ENCODE measurements at regions not wholly inside any gene's neighbourhood (a gene's known extent, or its start where the extent isn't known, plus 50 kb on each side); places are given as distances from the start of the nearest gene placed in this dataset.

DNA sequence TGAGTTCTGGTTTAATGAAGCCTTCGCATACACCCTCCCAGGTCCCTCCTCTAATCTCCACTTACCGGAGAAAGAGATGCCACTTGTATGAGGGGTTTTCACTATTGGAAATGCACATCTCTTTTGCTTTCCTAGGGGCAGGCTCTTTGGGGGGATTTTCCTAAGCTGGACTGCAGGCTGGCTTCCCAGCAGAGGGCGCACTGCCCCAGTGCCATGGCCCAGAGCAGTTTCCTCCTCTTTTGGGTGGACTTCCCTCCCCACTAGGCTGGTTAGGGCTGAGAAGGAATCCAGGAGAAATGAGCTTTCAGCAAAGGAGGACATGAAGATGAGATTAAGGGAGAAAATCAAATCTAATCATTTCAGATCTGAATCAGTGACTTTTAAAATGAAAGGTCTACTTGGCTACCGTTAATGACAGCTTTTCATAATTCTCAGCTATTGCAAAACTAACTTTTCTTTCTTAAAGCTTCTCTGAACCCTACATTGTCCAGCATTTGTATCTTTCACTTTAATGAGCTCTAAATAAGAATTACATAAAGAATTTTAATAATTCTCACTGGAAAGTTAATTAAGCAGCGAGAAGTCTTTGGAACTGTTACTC lies 784.1 kb upstream of the FANCL start:
- peak; percentile 5 for DNase-seq

DNA sequence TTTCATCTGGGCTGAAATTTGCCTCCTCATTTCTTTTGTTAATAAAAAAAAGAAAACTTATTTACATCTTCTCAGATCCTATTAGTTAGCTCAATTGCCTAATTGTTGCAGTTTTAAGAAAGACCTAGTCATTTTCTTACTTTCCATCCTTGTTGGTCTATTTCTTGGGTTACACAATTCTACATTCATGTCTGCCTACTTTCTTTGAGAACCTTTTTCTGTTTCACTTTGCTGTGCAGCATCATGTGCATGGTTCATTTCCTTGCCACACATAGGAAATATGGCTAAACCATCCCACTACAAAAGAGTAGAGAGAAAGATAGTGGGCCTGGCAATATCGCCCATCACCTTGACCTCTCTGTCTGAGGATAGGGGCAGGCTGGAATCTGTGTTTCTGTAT lies 780.7 kb upstream of the FANCL start:
- no peak for DNase-seq

DNA sequence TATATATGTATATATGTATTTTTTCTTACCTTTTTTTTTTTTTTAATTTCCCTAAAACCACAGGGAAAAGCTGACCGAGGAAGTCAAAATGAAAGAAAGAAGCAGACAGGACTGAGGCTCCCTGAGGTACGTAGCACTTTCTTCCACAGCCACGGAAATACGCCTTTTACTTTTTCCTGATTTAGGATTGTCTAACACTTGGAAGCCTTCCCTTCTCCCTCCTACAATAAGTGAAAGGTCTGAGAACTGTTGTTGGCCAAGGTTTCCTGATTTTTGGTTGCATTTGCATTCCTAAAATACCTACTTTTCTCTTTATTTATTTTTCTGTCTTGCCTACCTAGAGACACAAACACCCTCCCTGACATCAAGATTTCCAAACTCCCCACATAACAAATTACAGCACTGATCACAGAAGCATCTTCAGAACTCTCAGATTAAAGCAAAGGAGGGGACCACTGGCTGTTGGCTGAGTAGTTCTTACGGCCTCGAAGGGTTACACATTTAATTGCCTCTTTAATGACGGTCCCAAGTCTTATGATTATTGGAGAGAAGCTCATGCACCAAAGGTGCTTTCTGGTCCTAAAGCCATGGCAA lies 778.5 kb upstream of the FANCL start:
- no peak for DNase-seq

DNA sequence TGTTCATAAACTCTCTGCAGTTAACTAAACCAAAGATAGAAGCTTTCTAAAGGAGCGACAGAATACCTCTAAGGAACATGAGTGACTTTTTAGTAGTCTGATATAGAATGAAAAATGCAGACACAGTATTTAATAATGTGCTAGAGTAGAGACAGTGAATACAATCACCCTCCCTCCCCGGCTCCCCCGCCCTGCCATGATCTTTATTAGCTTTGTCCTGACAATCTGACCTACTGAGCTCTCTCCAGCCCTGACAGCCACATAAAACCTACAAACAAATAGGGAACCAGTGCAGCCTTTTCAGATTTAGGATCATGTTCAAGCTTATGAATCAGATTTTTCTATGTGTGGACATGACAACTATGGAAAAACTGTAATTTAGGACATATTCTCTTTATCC lies 777.6 kb upstream of the FANCL start:
- DNase-seq: no peak

DNA sequence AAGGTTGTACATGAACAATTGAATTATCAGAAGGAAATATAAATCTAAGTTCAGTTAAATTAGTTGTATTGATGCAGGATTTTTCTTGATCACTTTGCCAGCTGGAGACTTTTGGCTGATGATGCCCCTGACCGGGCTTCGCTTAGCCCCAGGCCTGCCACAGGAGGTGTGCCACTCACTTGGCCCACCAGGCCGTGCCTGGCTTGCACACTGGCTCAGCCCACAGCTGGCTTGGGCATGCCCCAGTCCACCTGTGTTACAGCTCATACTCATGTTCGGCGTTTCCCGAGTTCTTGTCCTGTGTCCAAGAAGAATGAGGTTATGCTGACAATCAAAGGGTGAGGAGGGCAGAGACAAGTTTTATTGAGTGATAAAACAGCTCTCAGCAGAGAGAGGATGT lies 773.9 kb upstream of the FANCL start:
- no peak for DNase-seq

DNA sequence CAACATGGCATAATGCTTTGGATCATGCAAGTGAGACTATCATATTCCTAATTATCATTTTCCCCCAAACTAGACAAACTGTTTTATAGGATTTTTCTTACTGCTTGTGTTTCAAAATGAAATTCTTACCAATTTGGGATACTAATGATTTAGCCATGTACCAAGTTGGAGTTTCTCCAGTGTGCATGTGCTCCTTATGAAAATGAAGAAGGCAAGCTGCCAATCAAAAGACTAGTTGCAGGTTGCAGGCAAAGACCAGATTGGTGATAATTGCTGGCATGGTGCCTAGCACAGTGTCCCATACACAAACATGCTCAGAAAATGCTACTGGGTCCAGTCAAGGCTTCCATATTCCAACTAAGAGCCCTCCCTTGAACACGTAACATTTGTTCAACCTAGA lies 771.8 kb upstream of the FANCL start:
- no peak for DNase-seq

DNA sequence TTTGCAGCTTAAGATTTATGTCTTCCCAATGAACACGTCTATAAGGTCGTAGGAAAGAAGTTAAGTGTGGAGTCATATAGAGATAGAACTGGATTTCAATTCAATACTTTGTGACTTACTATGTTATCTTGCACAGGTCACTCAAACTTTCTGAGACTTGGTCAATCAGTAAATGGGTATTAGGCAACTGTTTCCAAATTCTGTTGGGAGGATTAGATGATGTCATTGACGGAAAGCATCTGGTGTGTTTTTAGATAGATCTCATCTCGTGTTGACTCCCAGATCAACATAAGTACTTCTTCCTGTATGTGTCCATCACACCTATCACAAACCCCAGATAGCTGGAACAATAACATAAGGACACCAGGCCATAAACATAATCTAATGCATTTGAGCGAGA lies 771.1 kb upstream of the FANCL start:
- DNase-seq: no peak

DNA sequence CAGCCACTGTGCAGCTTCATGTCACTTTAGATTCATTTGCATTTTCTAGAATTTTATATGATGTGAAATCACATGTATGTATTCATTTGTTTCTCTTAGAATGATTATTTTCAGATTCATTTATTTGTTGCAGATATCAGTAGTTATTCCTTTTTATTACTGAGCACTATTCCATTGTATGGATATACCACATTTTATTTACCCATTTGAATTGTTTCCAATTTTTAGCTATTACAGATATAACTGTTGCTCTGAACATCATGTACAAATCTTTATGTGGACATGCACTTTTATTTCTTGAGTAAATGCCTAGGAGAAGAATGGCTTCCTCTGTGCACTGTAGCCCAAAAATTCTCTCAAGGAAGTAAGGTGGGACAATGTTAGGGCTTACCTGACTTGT lies 767.8 kb upstream of the FANCL start:
- DNase-seq: no peak

DNA sequence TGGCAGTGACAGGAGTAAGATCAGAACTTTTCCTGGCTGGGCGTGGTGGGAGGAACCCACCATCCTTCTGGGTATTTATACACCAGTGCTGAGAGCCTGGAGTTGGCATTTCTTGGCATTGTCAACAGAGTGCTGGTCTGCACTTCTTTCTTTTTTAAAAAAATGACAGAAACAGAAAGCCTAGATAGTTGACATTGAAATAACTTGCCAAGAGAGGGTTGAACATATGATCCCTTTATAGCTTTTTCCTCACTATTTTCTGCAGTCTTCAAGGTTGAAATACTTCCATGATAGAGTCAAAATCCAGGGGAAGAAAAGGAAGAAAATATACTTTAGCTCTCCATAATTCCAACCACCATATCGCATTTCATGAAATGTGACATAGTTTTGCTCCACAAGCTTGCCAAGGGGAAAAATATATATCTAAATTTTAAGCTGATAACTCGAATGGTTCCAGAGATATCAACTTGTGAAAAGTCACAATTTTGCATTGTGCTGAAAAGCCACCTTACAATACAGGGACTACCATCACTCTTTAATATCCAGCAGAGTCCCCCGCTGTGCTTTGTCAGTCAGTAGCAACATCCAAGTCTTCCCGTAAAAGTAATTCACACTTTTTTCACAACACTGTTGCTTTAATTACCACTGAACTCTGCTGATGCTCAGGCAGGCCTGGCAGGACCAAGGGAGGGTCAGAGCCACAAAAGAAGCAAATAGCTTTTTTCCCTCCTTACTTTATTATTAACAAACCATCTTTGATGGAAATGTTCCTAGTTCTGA lies 764.9 kb upstream of the FANCL start:
- DNase-seq: no peak

DNA sequence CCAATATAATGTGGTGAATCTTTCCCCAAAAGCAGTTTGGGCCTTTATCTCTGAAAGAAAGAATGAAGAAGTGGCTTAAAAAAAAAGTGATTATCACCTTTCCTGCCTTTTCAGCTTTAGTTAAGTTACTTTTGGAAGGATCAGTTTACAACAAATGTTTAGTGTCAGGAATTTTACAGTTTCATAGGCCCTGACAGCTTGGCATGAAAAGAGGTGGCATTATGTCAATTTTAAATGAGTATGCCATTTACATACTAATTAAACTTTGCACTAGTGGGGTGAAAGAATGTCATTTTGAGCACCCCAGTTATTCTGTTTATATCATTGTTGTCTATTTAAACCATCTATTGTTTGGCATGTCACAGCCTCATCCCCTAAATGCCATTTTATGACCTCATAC lies 763.5 kb upstream of the FANCL start:
- no peak for DNase-seq

DNA sequence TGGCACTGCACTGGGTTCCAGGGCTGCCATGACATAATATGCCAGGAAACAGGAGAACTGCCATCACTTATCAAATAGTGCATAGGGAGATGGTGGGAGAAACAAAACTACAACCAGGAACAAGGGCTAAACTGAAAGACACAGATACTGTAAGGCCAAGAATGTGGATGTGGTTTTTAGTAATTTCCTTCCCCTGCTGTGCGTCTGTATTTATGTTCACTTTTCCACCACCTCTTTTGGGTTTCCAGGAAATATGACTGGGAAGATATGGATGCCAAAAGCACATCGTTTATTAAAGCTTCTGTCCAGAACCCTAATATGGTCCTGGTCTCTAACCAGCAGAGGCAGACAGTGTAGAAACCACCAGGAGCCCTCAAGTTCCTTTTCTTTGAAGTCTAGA lies 759.7 kb upstream of the FANCL start:
- DNase-seq: no peak

DNA sequence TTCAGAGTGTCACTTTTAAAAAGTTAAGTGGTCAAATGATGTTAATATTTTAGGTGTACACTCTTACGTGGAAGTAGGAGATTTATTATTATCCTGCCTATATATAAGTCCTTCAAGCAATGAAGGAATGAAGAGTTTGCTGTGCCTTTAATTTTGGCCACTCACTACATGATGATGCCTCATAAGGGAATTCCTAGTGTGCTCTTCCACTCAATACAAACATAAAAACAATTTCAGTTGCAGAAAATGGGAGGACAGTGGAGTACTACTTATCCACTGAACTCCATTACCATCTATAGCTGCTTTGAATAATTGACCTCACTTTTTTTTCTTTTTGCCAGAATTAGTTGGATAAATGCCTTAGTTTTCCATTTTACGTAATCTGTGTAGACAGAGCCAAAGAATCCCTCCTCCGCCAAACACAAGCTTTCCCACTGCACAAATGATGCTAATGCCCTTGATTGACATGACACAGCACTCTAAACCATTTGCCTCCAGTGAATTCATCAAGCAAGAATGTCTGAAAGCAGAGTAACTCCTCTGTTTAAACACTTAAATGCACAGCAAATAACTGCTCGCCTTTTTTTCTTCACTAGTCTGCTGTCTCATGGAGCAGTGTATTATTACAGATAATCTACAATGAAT lies 751.1 kb upstream of the FANCL start:
- DNase-seq: no peak

DNA sequence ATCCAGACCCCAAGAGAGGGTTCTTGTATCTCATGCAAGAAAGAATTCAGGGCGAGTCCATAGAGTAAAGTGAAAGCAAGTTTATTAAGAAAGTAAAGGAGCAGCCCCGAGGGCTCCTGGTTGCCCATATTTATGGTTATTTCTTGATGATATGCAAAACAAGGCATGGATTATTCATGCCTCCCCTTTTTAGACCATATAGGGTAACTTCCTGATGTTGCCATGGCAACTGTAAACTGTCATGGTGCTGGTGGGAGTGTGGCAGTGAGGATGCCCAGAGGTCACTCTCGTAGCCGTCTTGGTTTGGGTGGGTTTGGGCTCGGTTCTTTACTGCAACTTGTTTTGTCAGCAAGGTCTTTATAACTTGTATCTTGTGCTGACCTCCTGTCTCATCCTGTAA lies 750.2 kb upstream of the FANCL start:
- DNase-seq: no peak

DNA sequence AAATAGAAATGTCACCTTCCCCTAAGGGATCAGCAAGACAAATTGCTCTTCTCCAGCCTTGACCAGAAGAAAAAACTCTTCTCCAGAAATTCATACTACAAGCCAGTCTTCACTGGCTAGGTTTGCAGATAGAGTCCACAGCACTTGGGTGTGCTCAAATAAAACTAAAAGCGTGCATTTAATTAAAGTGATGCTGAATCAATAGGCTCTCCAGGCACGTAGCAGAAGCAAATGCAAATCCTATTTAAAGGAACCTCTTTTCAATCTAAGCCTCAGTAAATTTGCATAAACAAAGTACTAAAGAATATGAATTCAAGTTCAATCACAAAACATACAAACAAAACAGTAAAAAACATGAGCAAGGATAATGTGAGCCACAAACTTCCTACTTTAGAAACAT lies 744.4 kb upstream of the FANCL start:
- DNase-seq: no peak

DNA sequence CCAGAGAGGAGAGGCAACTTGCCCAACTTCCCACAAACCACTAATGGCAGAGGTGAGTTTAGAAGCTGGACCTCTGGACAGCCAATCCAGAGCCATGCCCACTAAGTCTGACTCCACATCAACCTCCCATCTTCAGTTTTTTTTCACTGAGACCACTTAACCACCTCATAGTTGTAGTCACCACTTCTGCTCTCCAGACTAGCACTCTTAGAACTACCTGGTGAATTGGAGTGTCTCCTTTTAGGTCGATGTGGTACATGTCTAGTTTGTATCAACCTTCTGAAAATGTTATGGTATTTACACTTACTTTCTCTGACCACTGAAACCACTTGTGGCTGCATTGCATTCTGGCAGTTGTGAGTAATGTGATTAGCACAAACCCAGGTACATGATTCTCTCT lies 743.6 kb upstream of the FANCL start:
- DNase-seq: no peak

DNA sequence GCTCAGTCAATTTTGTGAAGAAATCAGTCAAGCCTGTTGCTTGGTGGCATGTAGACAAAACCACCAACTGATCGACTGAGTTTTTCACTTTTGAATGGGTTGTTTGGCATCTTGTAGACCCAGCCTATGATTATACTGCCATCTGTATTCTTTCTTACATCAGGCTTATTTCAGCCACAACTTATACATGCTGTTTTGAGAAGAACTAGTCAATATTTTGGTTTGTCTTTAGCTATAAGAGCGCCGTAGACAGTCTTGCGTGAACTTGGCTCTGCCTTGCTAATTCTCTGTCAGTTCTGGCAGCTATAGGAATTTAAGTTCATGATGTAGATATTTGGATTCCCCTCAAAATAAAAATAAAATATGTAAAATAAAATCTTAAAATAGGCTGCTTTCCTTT lies 742.0 kb upstream of the FANCL start:
- DNase-seq: no peak

DNA sequence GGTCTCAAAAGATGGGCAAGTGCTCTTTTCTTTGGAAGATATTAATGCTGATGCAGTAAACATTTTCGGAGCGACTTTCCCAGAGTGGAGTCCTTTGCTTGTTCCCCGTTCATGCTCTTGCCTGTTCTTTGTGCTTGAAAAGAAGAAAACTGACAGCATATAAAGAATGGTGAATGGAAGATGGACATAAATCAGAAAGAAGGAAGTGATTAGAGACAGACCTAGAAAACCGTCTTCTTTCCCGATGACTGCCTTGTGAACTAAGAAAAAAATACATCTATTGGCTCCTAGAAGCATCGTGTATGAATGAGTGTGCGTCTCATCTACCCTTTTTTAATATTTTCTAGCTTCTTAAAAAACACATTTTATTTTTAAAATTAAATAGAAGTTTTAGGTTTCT lies 740.1 kb upstream of the FANCL start:
- no peak for DNase-seq

DNA sequence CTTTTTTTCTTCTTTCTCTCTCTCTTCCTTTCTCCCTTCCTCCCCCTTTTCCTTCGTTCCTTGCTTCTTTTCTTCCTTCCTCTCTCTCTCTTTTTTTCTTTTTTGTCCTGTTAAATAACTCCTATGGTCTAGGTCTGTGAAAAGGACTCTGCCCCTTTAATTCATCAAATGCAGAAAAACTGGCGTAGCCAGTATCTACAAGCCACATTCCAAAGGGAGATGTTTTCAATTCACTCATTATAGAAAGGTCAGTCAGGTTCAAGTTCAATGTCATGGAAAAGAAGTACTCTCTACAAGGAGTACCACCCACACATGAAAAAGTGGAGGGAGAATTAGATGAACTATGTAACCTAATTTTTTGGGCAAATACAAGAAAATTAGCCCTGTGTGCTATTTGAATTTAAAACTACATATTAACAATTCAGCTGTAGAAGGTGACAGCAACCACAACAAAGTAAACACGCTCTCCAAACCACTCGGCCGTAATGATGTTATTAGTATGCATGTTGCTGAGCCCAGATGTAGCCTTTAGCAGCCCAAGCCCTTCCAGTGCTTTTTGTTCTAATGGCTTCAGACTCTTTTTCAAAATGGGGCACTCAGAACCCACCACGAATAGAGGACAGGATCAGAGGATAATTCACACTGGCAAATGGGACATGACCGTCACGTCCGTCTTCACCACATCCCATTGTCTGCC lies 735.4 kb upstream of the FANCL start:
- DNase-seq: no peak

DNA sequence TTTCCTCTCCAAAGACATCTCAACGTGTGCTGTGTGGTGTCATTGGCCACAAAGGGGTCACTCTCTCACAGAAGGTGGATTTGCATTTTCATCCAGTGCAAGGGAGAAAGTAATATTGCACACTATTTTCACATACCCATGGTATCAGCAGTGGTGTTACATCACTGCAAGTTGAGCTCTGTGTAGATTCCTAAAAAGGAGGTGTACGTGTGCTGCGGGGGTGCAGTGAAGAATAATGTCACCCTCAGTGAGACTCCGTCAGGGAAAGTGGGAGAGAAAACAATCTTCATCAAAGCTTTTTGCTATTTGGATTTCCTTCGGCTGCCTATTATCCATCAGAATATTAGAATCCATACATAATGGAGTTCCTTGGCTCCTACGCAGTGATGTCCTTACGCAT lies 733.8 kb upstream of the FANCL start:
- DNase-seq: no peak

DNA sequence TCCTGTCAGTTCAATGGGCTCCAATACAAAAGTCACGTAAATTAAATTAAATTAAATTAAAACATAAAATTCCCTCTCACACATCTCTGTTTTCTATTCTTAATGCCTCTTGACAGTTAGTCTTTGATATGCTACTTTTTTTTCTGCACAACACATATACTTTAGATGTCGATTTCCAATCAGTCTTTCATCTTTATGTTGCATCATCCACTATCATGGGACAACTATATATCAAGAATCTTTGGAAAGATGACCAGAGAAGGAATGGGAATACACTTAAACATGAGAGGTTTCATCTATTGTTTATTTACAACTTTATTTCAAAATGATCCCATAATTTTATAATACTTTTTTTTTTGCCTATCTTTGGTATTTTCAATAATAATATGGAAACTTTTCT lies 733.3 kb upstream of the FANCL start:
- no peak for DNase-seq

DNA sequence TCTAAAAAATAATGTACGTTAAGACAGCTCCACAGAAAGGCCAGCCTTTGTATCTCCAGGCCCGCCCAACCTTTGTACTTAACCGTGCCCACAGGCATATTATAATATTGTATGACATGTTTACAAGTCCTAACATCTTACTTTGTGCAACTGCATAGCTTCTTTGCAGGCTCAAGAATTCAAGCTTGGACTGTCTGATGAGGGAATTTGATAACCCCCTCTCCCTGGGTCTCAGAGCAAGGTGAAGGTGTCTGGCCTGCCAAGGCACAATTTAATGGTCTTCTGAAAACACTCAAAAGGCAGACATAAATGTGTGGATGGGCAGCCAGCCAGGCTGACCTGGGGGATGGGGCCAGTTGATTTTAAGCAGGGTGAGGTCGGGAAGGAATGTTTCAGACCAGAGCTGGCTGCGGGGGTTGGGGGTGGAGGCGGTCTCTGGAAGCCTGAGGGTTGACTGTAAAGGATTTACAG lies 732.7 kb upstream of the FANCL start:
- DNase-seq: no peak

DNA sequence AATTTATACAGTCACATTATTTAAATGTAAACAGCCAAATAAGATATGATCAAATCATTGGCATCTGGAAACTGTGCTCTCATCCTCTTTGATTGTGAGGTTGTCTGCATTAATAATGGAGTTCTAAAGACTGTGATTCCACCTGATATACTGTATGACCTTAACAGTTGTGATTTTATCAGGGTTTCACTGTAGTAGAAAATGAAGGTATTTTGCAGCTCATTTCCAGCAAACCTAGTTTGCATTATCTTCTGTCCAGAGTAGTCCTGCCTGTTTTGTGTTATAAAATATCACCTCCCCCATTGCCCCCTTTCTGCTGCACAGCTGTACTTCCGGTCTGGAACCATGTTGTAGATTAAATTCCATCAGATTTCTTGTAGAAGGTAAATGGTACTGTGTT lies 731.6 kb upstream of the FANCL start:
- no peak for DNase-seq

Measured in CD4-positive, alpha-beta T cell treated with Interleukin-17A for 4 hours (primary cell).